H1 (cell line): ENCODE measurements at regions not wholly inside any gene's neighbourhood (a gene's known extent, or its start where the extent isn't known, plus 50 kb on each side); places are given as distances from the start of the nearest gene placed in this dataset.

Source experiments
- CTCF ChIA-PET: fragments of 300-600 bp; sonication (Branson Sonifier 250); formaldehyde crosslinking; loops from one replicate; lab custom pipeline; 2021; ENCODE audit not compliant: partially characterized antibody; lab: Charles Lee
- POLR2A ChIA-PET: fragments of 300-600 bp; sonication (Branson Sonifier 250); formaldehyde crosslinking; loops from one replicate; lab custom pipeline; 2021; ENCODE audit warnings: inconsistent platforms; ENCODE audit not compliant: partially characterized antibody; lab: Charles Lee
- DNase-seq, 2 experiments: peaks; one replicate each; pipeline versions ENCODE4 v3.0.0 to v3.0.0-alpha.2; 2010 to 2022; ENCODE audit warnings: low spot score in 2 of 2, low read depth in 1 of 2, mixed read lengths in 1 of 2
- FAIRE-seq: peaks from 2 replicates; lab custom pipeline; 2011; peaks lifted over from hg19 to GRCh38; lab: Jason Lieb, UNC
- H2AFZ ChIP-seq: 2 replicates; pipeline ENCODE4 v1.8.1; 2012; ENCODE audit warnings: low read length, inconsistent platforms
- H2AK5ac ChIP-seq: 2 replicates; pipeline ENCODE4 v1.6.1; 2013; ENCODE audit warnings: low read depth, low read length
- H2BK120ac ChIP-seq: replicated peaks from 2 replicates; pipeline ENCODE3; 2013; ENCODE audit warnings: low read depth, low read length, inconsistent platforms
- H2BK12ac ChIP-seq: 2 replicates; pipeline ENCODE4 v1.6.1; 2013; ENCODE audit warnings: low read depth, low read length
- H2BK15ac ChIP-seq: 2 replicates; pipeline ENCODE4 v1.6.1; 2013; ENCODE audit warnings: low read length
- H2BK20ac ChIP-seq: 2 replicates; pipeline ENCODE4 v1.6.1; 2013; ENCODE audit warnings: low read length
- H2BK5ac ChIP-seq: 2 replicates; pipeline ENCODE4 v1.6.1; 2013; ENCODE audit warnings: low read depth, low read length
- H3K14ac ChIP-seq: 2 replicates; pipeline ENCODE4 v1.6.1; 2013; ENCODE audit warnings: inconsistent platforms; ENCODE audit not compliant: insufficient read length
- H3K18ac ChIP-seq: 2 replicates; pipeline ENCODE4 v1.6.1; 2013; ENCODE audit warnings: low read length; ENCODE audit errors: extremely low read depth
- H3K23ac ChIP-seq: 2 replicates; pipeline ENCODE4 v1.6.1; 2013; ENCODE audit warnings: inconsistent platforms; ENCODE audit not compliant: insufficient read length
- H3K23me2 ChIP-seq: 2 replicates; pipeline ENCODE4 v1.6.1; 2013; ENCODE audit warnings: low read depth, low read length
- H3K27ac ChIP-seq: 2 replicates; pipeline ENCODE4 v1.6.1; 2011; ENCODE audit warnings: low read depth, low read length, inconsistent platforms
- H3K27me3 ChIP-seq, 4 experiments: replicated peaks in 1 of 4; 1 replicate in 1 of 4; 2 replicates in 3 of 4; pipeline versions ENCODE4 v1.6.1 to v1.8.1; 2011 to 2013; ENCODE audit warnings: low read length in 3 of 4, mild to moderate bottlenecking in 3 of 4, inconsistent platforms in 2 of 4, mixed read lengths in 2 of 4, moderate library complexity in 1 of 4; ENCODE audit not compliant: control insufficient read depth in 3 of 4, insufficient read depth in 3 of 4; ENCODE audit errors: extremely low read depth in 1 of 4
- H3K36me3 ChIP-seq, 4 experiments: 2 replicates each; pipeline versions ENCODE4 v1.6.1 to v1.8.1; 2011 to 2013; ENCODE audit warnings: mild to moderate bottlenecking in 4 of 4, low read length in 3 of 4, moderate library complexity in 2 of 4, control low read depth in 1 of 4, inconsistent platforms in 1 of 4; ENCODE audit not compliant: insufficient read depth in 4 of 4, control insufficient read depth in 2 of 4
- H3K4ac ChIP-seq: replicated peaks from 2 replicates; pipeline ENCODE3; 2013; ENCODE audit warnings: low read length, low read depth, mixed read lengths, inconsistent platforms; ENCODE audit not compliant: insufficient read length
- H3K4me1 ChIP-seq, 4 experiments: replicated peaks in 1 of 4; 1 replicate in 1 of 4; 2 replicates in 3 of 4; pipeline versions ENCODE4 v1.6.1 to v1.8.1; 2011 to 2013; ENCODE audit warnings: low read length in 3 of 4, inconsistent platforms in 2 of 4, mixed read lengths in 1 of 4; ENCODE audit not compliant: insufficient read depth in 4 of 4, control insufficient read depth in 3 of 4
- H3K4me2 ChIP-seq, 2 experiments: 2 replicates each; pipeline versions ENCODE4 v1.6.1 to v1.8.1; 2011 to 2013; ENCODE audit warnings: low read depth in 2 of 2, low read length in 2 of 2, control low read depth in 1 of 2, inconsistent platforms in 1 of 2, mild to moderate bottlenecking in 1 of 2; ENCODE audit not compliant: insufficient read depth in 1 of 2
- H3K4me3 ChIP-seq, 4 experiments: fragments of 200-600, 300-600 bp in 1 of 4; sonication (generic), shearing (Covaris generic), sonication (Bioruptor Twin) in 1 of 4; 2 replicates each; pipeline versions ENCODE4 v1.5.1 to v1.8.1; 2011 to 2016; ENCODE audit warnings: low read length in 4 of 4, low read depth in 3 of 4, control low read depth in 2 of 4, inconsistent platforms in 2 of 4, mild to moderate bottlenecking in 2 of 4, mixed read lengths in 1 of 4, moderate library complexity in 1 of 4; ENCODE audit not compliant: insufficient read depth in 2 of 4; ENCODE audit errors: extremely low read depth in 1 of 4
- H3K56ac ChIP-seq: replicated peaks from 2 replicates; pipeline ENCODE3; 2013; ENCODE audit warnings: low read depth, mild to moderate bottlenecking, mixed read lengths, low read length, inconsistent platforms; ENCODE audit not compliant: insufficient read length
- H3K79me1 ChIP-seq: 2 replicates; pipeline ENCODE4 v1.6.1; 2013; ENCODE audit warnings: low read depth, low read length, control low read depth
- H3K79me2 ChIP-seq, 2 experiments: 2 replicates each; pipeline versions ENCODE4 v1.6.1 to v1.8.1; 2012 to 2013; ENCODE audit warnings: low read length in 2 of 2, mild to moderate bottlenecking in 2 of 2, inconsistent platforms in 1 of 2; ENCODE audit not compliant: insufficient read depth in 2 of 2, control insufficient read depth in 1 of 2
- H3K9ac ChIP-seq, 4 experiments: replicated peaks in 1 of 4; 1 replicate in 1 of 4; 2 replicates in 3 of 4; pipeline versions ENCODE4 v1.6.1 to v1.8.1; 2011 to 2013; ENCODE audit warnings: low read depth in 3 of 4, low read length in 3 of 4, control low read depth in 2 of 4, mild to moderate bottlenecking in 2 of 4, moderate library complexity in 2 of 4, inconsistent platforms in 1 of 4; ENCODE audit errors: extremely low read depth in 1 of 4
- H3K9me3 ChIP-seq, 2 experiments: 2 replicates each; pipeline versions ENCODE4 v1.6.1 to v1.8.1; 2012 to 2013; ENCODE audit warnings: mild to moderate bottlenecking in 2 of 2, moderate library complexity in 2 of 2, control low read depth in 1 of 2, inconsistent platforms in 1 of 2, low read depth in 1 of 2, low read length in 1 of 2, mixed read lengths in 1 of 2; ENCODE audit not compliant: insufficient read depth in 2 of 2
- H4K20me1 ChIP-seq, 2 experiments: replicated peaks in 1 of 2; 2 replicates each; pipeline versions ENCODE3 to v1.8.1; 2011 to 2013; ENCODE audit warnings: inconsistent platforms in 2 of 2, low read length in 2 of 2, mild to moderate bottlenecking in 1 of 2; ENCODE audit not compliant: insufficient read depth in 2 of 2, control insufficient read depth in 1 of 2
- H4K5ac ChIP-seq: 2 replicates; pipeline ENCODE4 v1.6.1; 2013; ENCODE audit warnings: low read length, low read depth, mixed read lengths, inconsistent platforms; ENCODE audit not compliant: insufficient read length
- H4K8ac ChIP-seq: 2 replicates; pipeline ENCODE4 v1.8.0; 2013; ENCODE audit warnings: mild to moderate bottlenecking, moderate library complexity, low read length, inconsistent platforms; ENCODE audit not compliant: insufficient read depth; ENCODE audit errors: extremely low read depth
- H4K91ac ChIP-seq: replicated peaks from 2 replicates; pipeline ENCODE3; 2013; ENCODE audit warnings: low read length, mixed read lengths, inconsistent platforms; ENCODE audit not compliant: insufficient read length
- ATF3 ChIP-seq: IDR thresholded peaks from 2 replicates; pipeline ENCODE4 v1.6.1; 2011; ENCODE audit warnings: low read depth, mild to moderate bottlenecking, low read length; ENCODE audit not compliant: insufficient read depth
- BCL11A ChIP-seq, 2 experiments: IDR thresholded peaks; one replicate each; pipeline ENCODE4 v1.6.1; 2011; ENCODE audit warnings: low read depth in 2 of 2, low read length in 2 of 2, mild to moderate bottlenecking in 2 of 2
- CREB1 ChIP-seq: IDR thresholded peaks from 2 replicates; pipeline ENCODE4 v1.6.1; 2012; ENCODE audit warnings: inconsistent platforms
- FOSL1 ChIP-seq: IDR thresholded peaks from 2 replicates; pipeline ENCODE4 v1.6.1; 2011; ENCODE audit warnings: mild to moderate bottlenecking, low read depth, low read length, moderate library complexity; ENCODE audit not compliant: insufficient read depth
- GABPA ChIP-seq: IDR thresholded peaks from 2 replicates; pipeline ENCODE4 v1.6.1; 2011; ENCODE audit warnings: mild to moderate bottlenecking, low read length, moderate library complexity, borderline replicate concordance; ENCODE audit not compliant: insufficient read depth
- GTF2F1 ChIP-seq: IDR thresholded peaks from 2 replicates; pipeline ENCODE4 v1.6.1; 2012; ENCODE audit warnings: low read depth, low read length, improper control_type of control experiment, borderline replicate concordance
- KDM4A ChIP-seq: IDR thresholded peaks from one replicate; pipeline ENCODE4 v1.7.1; 2012; ENCODE audit warnings: low read depth, mild to moderate bottlenecking, moderate library complexity, low read length, inconsistent platforms; ENCODE audit not compliant: severe bottlenecking
- POLR2AphosphoS5 ChIP-seq: IDR thresholded peaks from 2 replicates; pipeline ENCODE4 v1.6.1; 2011; ENCODE audit warnings: low read depth, low read length
- SIRT6 ChIP-seq: IDR thresholded peaks from one replicate; pipeline ENCODE4 v1.7.1; 2012; ENCODE audit warnings: low read length, inconsistent platforms
- SIX5 ChIP-seq: IDR thresholded peaks from 2 replicates; pipeline ENCODE4 v1.6.1; 2011; ENCODE audit warnings: mild to moderate bottlenecking, low read depth, low read length
- SUZ12 ChIP-seq: fragments of 200-600 bp; sonication (generic); IDR thresholded peaks from 2 replicates; pipeline ENCODE4 v1.6.1; 2012; ENCODE audit warnings: mild to moderate bottlenecking, inconsistent platforms, low read length, moderate library complexity, mixed read lengths
- TBP ChIP-seq: IDR thresholded peaks from 2 replicates; pipeline ENCODE4 v1.6.1; 2011; ENCODE audit warnings: low read depth, low read length, improper control_type of control experiment
- TEAD4 ChIP-seq: IDR thresholded peaks from 2 replicates; pipeline ENCODE4 v1.6.1; 2012; ENCODE audit warnings: low read depth, low read length, inconsistent platforms, mixed read lengths
- WGBS, 2 experiments: shearing (Covaris generic) in 1 of 2; methylation state at CpG; one replicate each; pipeline versions ENCODE4 v1.1.6 to v1.1.7; 2013 to 2015; ENCODE audit warnings: low lambda C conversion rate in 2 of 2, mixed read lengths in 2 of 2, inconsistent platforms in 1 of 2, low coverage in 1 of 2, missing lambda C conversion rate in 1 of 2; ENCODE audit not compliant: insufficient replicate concordance in 2 of 2, insufficient coverage in 1 of 2, insufficient read length in 1 of 2; ENCODE audit errors: extremely low coverage in 1 of 2, missing lambda C conversion rate in 1 of 2; 5-methylcytosine and 5-hydroxymethylcytosine counted together
- TF ChIP-seq, protein P1 (sequence below): IDR thresholded peaks from 2 replicates; pipeline ENCODE4 v1.6.1; 2011; ENCODE audit warnings: low read length, improper control_type of control experiment

DNA sequence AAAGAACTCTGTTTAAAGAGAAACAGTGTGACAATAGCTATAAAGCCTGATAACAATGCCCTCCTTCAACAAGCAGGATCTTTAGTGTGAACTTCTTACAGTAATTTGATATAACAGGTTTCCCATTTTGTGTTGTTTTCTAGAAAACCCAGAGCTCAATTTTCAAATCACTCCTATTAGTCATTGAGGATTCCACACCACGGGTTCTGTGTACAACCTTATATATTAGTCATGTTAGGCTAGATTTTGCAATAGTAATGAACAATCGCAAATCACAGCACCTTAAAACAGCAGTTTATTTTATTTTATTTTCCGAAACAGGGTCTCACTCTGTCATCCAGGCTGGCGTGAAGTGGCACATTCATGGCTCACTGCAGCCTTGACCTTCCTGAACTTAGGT lies 1020.9 kb upstream of the INTU start:
- DNase-seq: no peak
- H3K23ac ChIP-seq: no peak overlapping the region
- H2BK15ac ChIP-seq: no peak overlapping the region
- H2BK120ac ChIP-seq: no peak overlapping the region
- peak overlapping the region; percentile 60; the same call in 1 of the 2 replicates for H2AFZ ChIP-seq
- 68% methylated on average over 4 of the region's 4 CpGs; no CpG with 5 or more reads in 1 of the 2 experiments for WGBS, 2 experiments
- H4K20me1 ChIP-seq: no peaks in the 10 kb centered on the region
- no peak overlapping the region for H3K9ac ChIP-seq
- H3K27ac ChIP-seq: no peak overlapping the region
- no peaks in the 10 kb centered on the region for H3K79me1 ChIP-seq
- no peak overlapping the region for H4K5ac ChIP-seq
- no peaks in the 10 kb centered on the region for H3K36me3 ChIP-seq
- H3K4me3 ChIP-seq: no peak overlapping the region
- 0 out of 2 replicates have a peak overlapping the region, but pooled peaks have one; percentile 60 for H2BK5ac ChIP-seq
- no peak for TF ChIP-seq KDM4A
- TF ChIP-seq POLR2AphosphoS5: no peak
- TF ChIP-seq FOSL1: no peak
- no peak for TF ChIP-seq BCL11A (IDR thresholded peaks at IDR 0.05; ENCODE audit: low read depth in 2 of 2, low read length in 2 of 2)
- TF ChIP-seq TBP: no peak
- TF ChIP-seq ATF3: no peak
- TF ChIP-seq SUZ12: no peak
- TF ChIP-seq, protein P1, sequence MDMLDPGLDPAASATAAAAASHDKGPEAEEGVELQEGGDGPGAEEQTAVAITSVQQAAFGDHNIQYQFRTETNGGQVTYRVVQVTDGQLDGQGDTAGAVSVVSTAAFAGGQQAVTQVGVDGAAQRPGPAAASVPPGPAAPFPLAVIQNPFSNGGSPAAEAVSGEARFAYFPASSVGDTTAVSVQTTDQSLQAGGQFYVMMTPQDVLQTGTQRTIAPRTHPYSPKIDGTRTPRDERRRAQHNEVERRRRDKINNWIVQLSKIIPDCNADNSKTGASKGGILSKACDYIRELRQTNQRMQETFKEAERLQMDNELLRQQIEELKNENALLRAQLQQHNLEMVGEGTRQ: no peak
- TF ChIP-seq GABPA: no peak
- no peak for TF ChIP-seq GTF2F1
- TF ChIP-seq SIRT6: no peak
- no peak for TF ChIP-seq TEAD4
- no peak for TF ChIP-seq SIX5
- no peak for TF ChIP-seq CREB1
- H3K79me2 ChIP-seq: no peaks in the 10 kb centered on the region
- H2BK20ac ChIP-seq: no peak overlapping the region
- no peak overlapping the region for H3K4ac ChIP-seq
- H4K8ac ChIP-seq: peak overlapping the region; percentile 25; the same call in 1 of the 2 replicates
- H2AK5ac ChIP-seq: no peak overlapping the region
- no peak overlapping the region for H4K91ac ChIP-seq
- H3K18ac ChIP-seq: no peak overlapping the region
- no peak overlapping the region for H3K14ac ChIP-seq
- no peak for FAIRE-seq
- ChIA-PET POLR2A (no interaction called here), CTCF (interaction anchor here (1.2 kb wide), 1 partner anchor 9 kb away, joined by 3 read pairs; no protein-coding TSS in a partner anchor)
- H2BK12ac ChIP-seq: peak overlapping the region; percentile 60; the same call in 1 of the 2 replicates
- H3K23me2 ChIP-seq: no peaks in the 10 kb centered on the region
- no peak overlapping the region for H3K4me2 ChIP-seq
- H3K27me3 ChIP-seq: no peaks in the 10 kb centered on the region
- H3K9me3 ChIP-seq: peaks cover 0 to 2% of the 10 kb centered on the region in 2 experiments; a peak in 1 of 4 replicates
- H3K4me1 ChIP-seq: no peaks in the 10 kb centered on the region; a peak in 1 of 7 replicates
- no peak overlapping the region for H3K56ac ChIP-seq
